ENCODE measurements at regions not wholly inside any gene's neighbourhood (a gene's known extent, or its start where the extent isn't known, plus 50 kb on each side); places are given as distances from the start of the nearest gene placed in this dataset.

- TF ChIP-seq CTCF (IDR thresholded peaks at IDR 0.05; ENCODE audit: low read depth, low read length, missing input control): no peak
- TF ChIP-seq RAD21 (IDR thresholded peaks at IDR 0.05): no peak
- TF ChIP-seq GABPA (IDR thresholded peaks at IDR 0.05 in 1 of 2, conservative IDR thresholded peaks at IDR 0.05 in 1 of 2): no peak
- no peak for TF ChIP-seq FOXA2 (IDR thresholded peaks at IDR 0.05)
- TF ChIP-seq NR2F2 (IDR thresholded peaks at IDR 0.05): no peak
- TF ChIP-seq ZBTB33 (IDR thresholded peaks at IDR 0.05): no peak
- TF ChIP-seq TAF1 (conservative IDR thresholded peaks at IDR 0.05): no peak
- no peak for TF ChIP-seq REST (IDR thresholded peaks at IDR 0.05)
- TF ChIP-seq YY1 (IDR thresholded peaks at IDR 0.05): no peak
- no peak for TF ChIP-seq ATF3 (IDR thresholded peaks at IDR 0.05)
- no peak for TF ChIP-seq RXRA (IDR thresholded peaks at IDR 0.05)
- no peak for TF ChIP-seq HNF4G (IDR thresholded peaks at IDR 0.05)
- no peak for TF ChIP-seq SP1 (IDR thresholded peaks at IDR 0.05)
Observed at GRCh38 chr6:49025273-49026240, 437.5 kb downstream of the MMUT start.

Measured in liver (tissue), 3 donors.